Posterior cingulate gyrus (tissue), 11 donors: ENCODE measurements at regions not wholly inside any gene's neighbourhood (a gene's known extent, or its start where the extent isn't known, plus 50 kb on each side); places are given as distances from the start of the nearest gene placed in this dataset.
"Not testable (repeated sequence)": the region's sequence is repeated elsewhere in the genome, so short reads cannot be mapped to it uniquely, and the experiment has no call there.

ENCODE experiments used
- DNase-seq, 10 donors: peaks; one replicate each; pipeline versions ENCODE4 v3.0.0 to v3.0.0-alpha.2; 2020 to 2021; ENCODE audit warnings: mixed read lengths in 3 of 10
- intact Hi-C: fragments of 100-400 bp; cut with DNase I; formaldehyde crosslinking; loops from one replicate; pipeline ENCODE4 v1.15.1; 2023

DNA sequence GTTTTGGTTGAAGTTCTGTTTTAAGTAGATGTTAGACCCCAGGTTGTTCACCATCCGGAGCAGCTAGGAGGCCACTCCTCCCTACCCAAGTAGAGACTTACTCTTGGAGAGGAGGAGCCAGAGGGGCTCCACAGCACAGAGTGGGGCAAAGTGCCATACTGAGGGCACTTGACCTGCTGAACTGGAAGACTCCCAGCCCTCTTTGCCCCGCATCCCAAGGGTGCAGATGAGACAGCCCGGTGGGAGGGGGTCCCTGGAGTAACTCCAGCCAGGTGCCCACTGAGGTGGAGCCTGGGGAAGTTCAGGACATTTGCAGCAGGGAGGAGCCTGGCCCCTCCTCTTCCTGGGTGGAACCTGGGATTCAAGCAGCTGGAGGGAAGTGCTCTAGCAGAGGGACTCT is 102.1 kb upstream of the GPR6 start:
- intact Hi-C loops = no loop called here

DNA sequence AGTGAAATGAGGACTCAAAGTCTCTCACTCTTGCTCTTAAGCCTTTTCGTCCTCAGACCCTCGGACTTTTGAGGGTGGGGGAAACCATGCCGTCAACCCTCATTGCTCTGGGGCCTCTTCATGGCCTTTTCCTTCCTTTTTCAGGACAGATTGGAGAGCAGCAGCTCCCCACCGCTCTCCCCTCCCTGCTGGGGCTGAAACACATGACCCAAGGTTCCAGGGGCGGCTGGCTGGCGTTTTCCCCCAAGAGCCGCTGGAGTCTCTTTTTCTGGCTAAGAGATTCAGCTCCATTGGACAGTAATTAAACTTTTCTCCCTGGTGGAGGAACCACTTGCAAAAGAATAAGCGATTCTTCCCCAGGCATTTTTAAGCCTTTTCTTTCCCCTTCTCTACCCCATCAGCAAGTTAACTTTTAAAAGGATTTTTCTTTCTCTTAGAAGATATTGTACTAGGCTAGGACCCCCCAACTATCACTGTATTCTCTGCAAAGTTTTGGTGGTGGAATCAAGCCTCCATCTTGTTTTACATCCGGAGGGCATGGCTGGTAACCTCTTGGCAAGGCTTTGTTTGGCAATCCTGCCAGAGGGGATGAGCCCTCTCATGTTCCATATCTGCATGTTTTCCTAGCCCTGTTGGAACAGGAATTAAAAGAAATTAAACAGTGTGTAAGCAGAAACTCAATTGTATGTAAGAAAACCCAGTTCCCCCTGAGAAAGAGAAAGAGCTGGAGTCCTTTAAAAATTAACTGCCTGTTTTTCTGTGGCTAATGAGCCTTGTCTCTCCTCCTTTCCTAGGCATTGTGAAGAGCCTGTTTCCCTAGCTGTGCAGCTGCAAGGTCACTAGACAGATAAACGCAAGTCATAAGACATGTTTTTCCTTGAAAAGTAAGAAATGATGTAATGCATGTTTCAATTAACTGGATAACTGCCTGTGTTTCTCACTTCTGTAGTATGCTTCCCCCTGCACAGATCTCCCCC is 100.8 kb upstream of the GPR6 start:
- DNase-seq = no peak
- intact Hi-C loops = no loop called here

More for the DNA sequence above, 102.1 kb upstream of the GPR6 start:
- no peak for DNase-seq

DNA sequence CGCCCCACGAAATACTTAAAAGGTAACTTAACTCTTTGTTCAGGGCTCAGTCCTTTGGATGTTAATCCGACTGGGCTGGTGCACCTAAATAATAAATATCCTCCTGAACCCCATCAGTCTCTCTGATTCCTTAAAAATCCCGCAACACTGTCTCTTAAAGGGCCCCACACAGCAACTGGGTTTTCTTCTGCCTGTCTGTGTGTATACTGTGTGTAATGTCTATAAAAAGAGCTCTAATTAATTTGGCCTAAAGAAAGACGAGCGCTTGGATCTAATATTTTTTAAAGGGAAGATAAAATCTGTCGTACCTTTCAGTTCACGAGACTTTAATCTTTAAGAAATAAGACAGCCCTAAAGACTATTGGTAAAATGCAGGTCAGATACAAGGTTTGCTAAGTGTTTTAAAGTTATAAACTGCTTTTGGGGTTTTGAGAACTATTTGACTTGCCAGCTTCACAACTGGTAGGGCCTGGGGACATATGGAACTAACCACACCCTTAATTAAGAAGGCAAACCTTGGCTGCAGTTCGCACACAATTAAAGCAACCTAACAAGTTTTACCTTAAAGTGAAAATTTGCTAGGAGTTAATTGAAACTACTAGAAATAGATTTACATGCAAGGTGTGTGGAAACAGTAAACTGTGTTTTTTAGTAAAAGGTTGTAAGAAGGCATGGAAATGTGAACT is 100.0 kb upstream of the GPR6 start:
- intact Hi-C loops, DNase-seq: not testable (repeated sequence)

DNA sequence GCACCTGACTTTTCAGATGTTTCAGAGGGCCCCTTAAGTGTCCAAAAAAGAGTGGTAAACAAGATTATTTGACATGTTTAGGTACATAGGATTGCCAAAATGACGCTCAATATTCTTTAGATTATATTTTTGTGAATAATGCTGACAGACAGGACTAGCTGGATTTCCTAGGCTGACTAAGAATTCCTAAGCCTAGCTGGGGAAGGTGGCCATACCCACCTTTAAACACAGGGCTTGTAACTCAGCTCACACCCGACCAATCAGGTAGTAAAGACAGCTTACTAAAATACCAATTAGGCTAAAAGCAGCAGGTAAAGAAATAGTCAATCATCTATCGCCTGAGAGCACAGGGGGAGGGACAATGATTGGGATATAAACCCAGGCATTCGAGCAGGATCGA is 99.0 kb upstream of the GPR6 start:
- intact Hi-C loops, DNase-seq: not testable (repeated sequence)

DNA sequence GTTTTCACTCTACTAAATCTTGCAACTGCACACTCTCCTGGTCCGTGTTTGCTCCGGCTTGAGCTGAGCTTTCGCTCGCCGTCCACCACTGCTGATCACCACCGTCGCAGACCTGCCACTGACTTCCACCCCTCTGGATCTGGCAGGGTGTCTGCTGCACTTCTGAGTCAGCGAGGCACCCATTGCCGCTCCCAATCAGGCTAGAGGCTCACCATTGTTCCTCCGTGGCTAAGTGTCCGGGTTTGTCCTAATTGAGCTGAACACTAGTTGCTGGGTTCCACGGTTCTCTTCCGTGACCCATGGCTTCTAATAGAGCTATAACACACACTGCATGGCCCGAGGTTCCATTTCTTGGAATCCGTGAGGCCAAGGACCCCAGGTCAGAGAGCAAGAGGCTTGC is 98.6 kb upstream of the GPR6 start:
- intact Hi-C loops = no loop called here
- peak in 2 of 10 donors; percentile 25 to 79 for DNase-seq

DNA sequence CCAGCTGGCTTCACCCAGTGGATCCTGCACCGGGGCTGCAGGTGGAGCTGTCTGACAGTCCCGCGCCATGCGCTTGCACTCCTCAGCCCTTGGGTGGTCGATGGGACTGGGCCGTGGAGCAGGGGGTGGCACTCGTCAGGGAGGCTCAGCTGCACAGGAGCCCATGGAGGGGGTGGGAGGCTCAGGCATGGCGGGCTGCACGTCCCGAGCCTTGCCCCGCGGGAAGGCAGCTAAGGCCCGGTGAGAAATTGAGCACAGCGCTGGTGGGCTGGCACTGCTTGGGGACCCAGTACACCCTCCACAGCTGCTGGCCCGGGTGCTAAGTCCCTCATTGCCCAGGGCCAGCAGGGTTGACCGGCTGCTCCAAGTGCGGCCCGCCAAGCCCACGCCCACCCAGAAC is 97.0 kb upstream of the GPR6 start:
- intact Hi-C loops = not testable (repeated sequence)
- DNase-seq = peak in 1 of 10 donors; percentile 80

DNA sequence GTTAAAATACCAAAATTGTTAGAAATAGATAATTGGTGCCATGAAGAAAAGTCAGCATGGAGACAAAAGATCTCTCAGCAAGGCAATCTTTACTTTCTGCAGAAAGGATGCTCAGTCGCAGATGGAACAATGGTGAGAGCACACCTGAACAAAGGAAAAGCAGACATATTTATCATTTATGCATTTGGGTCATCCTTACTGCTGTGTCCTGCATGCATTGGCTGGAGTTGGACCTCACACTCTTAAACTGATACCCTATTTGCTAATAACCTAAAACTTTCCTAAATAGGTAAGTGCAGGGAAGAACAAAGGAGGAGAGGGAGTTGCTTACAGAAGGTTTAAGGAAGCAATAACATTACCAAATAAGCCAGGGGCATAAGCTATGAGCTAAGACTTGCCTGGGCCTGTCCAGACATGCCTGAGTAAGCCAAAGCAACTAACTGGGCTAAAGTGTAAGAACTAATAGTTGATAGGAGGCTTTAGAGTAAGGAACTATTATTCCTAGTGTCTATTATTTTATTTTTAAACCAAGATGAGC is 96.1 kb upstream of the GPR6 start:
- intact Hi-C loops = not testable (repeated sequence)

DNA sequence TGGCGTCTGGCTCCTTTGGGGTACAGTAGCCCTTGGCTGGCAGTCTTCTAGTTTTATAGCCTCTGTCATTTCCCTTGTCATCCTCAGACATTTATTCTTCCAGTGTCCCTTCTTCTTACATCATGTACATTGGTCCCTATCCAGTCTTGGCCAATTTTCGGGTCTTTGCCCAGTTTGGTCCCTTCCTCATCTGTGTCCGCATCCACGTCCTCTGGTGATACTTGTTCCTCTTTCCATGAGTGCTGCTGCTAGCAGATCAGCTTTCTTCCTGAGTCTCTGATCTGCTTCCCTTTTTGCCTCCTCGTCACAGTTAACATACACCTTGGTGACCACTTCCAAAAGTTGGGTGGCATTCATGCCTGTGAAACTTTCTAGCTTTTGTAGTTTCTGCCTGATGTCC is 86.2 kb upstream of the GPR6 start:
- intact Hi-C loops = no loop called here
- DNase-seq = no peak

More for the DNA sequence above, 96.1 kb upstream of the GPR6 start:
- not testable (repeated sequence) for DNase-seq

DNA sequence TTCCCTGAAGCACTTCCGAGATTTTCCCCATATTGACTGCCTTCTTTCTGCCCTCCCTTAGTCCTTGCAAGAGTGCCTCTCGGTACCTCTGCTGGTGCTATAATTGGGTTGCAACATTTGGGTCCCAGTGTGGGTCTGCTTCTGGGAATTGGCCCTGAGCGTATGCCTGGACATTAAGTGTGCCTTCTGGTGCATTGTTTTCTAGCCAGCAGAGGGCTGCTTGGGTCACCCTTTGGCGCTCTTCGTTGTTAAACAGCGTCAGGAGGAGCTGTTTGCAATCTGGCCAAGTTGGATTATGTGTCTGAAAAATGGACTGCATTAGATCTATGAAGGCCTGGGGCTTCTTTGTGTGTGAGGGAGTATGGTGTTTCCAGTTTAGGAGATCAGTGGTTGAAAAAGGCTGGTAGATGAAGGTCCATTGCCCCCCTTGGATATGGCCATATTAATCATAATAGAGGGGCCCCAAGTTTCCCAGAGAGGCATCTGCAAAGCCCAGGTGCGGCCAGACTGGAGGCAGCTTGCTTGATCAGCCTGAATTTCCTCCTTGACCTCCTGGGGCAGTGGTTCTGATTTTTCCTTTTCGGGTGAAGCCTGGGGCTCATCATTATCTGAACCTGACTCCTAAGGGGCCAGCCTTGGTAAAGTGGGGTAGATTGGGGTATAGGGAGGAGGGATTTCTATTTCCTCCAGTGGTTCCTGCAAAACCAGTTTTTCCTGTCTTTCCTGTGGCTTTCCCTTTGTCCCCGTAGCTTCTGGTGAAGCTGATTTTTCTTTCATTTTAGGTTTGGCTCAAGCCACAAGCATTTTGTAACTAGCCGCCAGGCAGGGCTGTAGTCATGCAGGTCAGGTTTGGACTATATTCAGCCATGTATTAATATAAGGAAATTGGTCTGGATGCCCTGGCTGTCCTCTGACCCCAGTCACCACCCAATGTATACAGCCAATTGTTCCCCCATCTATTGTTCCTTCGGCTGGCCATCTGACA is 85.4 kb upstream of the GPR6 start:
- DNase-seq = no peak
- intact Hi-C loops = no loop called here

DNA sequence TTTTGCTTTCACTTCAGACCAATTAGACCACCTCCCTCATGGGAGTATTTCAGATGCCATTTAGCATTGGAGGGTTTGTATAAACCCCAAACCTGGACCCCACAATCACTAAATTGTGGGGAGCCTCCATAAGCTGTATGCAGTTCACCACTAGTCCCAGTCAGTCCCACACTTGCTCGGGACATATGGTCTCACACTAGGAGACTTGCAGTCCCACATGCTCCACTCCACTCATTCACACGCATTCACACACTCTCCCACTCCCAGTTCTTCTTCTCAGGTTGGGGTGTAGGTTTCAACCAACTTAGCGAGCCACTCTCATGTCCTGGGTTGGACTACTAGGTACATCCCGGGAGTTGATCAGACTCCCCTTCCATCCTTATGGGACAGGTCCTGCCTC is 84.5 kb upstream of the GPR6 start:
- DNase-seq = no peak
- intact Hi-C loops = no loop called here

DNA sequence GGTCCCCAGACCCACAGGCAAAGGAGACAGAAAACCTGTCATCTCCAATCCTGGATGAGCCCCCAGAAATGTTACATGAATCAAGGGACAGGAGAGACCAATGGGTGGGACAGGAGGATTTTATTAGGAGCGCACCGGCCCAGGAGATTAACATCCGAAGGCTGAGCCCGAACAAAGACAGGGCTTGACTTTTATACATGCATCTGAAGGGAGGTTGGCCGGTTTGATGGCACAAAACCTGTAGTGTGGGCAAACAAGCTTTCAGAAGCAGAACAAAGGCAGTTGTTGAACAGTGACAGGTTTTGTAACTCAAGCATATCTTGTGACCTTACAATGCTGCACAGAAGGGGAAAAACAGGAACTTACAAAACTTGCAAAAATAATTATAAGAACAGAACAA is 83.9 kb upstream of the GPR6 start:
- no peak for DNase-seq
- intact Hi-C loops = no loop called here

DNA sequence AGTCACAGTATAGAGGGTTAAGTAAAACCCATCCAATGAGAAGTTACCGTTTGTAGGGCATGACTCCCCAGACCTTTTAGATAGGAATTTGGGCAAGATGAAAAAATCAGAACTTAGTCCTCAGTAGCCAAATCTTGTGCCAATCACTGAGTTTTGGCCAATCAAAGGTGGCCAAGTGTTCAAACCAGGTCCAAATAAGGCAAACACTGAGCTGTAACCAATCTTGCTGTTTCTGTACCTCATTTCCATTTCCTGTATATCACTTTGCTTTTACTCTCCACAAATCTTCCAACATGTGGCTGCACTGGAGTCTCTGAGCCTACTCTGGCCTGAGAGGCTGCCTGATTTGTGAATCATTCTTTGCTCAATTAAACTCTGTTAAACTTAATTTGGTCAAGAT is 81.8 kb upstream of the GPR6 start:
- intact Hi-C loops = no loop called here
- DNase-seq = no peak

DNA sequence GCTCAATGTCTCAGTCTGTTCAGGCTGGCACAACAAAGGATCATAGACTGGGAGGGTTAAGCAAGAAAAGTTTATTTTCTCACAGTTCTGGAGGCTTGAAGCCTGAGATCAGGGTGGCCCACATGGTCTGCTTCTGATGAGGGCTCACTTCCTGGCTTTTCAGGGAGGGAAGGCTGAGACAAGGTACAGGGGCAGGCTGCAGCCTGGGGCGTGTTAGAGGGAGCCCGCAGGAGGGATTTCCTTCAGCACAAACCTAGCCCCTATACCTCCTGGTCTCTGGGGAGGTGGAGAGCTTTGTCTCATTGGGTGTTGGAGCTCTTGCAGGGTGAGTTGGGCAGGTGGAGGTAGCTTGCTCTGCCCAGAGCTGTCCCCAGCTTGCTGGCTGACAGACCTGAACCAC is 81.1 kb upstream of the GPR6 start:
- intact Hi-C loops = no loop called here
- DNase-seq = no peak

DNA sequence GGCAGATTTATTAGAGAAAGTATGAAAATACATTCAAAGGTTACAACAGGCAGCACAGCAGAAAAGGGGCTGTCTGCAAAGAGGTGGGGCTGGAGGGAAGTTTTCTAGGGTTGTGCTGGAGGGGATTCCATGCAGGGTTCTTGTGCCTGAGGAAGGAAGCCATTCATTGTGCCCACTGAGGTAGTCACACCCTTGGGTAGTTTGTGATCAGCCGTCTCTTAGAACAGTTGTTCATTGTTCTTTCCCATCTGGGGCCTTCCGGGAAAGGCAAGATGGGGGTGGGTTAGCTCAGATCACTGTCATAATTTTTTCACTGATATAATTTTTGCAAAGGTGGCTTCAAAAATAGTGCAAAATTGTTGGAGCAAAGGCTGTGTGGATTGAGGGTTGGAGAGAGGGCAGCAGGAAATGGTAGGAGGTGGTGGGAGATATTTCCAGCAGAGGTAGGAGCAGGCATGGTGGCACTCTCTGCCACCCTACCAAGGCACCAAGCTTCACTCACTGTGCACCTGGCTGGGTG is 80.5 kb upstream of the GPR6 start:
- intact Hi-C loops = no loop called here
- no peak for DNase-seq

DNA sequence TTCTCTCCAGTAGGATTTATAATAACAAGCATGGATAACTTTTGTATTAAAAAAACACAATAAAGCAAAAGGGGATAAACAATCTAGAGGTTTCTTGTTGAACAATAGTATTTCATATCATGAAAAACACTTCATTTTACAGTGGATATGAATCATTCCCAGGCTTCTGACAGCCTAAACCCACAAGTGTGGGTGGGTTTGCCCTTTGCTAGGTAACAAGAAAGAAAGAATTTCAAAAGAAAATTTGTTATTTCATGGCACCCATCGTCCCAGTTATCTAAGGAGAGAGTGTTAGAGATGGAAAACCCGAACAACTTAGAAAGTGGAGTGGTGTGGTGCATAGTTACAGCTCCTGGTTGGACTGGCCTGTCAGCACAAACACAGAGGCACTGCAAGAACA is 76.1 kb upstream of the GPR6 start:
- DNase-seq = no peak
- intact Hi-C loops = no loop called here

DNA sequence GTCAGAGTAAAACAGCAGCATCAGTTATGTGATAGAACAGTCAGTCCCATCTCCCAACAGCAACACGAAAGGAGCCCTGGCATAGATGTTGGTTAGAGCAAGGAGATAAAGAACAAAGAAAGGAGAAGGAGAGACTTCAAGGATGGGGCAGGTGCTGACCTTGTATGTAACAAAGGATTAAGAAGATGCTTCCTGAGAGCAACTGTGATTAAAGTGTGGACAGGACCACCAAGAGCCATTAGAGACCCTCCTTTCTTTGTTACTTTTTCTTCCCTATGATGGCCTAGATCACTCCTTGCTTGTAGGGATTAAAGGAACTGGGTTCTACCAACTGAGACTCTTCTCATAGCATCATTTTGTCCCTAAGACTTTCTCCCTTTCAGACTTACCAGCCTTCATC is 75.2 kb upstream of the GPR6 start:
- no peak for DNase-seq
- intact Hi-C loops = no loop called here

DNA sequence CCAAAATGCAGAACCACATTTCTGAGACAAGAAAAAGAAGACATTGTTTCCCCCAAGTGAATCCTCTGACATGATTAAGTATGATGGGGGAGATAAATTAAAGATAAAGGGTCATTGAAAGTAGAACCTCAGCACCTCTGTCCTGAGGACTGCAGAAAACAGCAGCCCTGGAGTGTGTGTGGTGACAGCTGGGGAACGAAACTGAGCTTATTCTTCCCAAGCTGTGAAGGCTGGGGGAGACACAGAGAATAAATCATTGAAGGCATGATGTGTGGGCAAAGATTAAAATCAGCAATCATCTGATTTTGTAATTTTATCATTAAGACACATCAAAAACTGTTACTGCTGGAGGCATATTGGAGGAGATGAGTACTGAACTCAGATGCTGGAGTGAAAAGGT is 67.5 kb upstream of the GPR6 start:
- no peak for DNase-seq
- intact Hi-C loops = no loop called here

DNA sequence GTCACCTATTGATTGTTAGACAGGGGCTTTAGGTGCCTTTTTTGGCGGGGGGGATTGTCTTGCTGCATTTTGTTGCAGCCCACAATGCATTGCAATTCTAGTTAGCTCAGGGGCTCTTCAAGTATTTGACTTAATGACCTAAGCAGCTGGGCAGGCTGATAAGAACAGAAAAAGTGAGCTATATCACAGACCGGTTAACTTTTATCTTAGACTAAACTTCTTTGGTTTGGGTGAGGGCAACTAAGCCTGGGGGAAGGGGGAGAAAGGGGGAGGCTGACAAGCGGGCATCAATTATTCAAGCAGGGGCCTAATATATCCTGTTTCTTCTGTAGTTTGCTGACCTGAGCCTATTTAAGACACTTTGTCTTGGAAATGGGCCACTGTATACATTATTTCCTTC is 66.0 kb upstream of the GPR6 start:
- intact Hi-C loops = no loop called here

DNA sequence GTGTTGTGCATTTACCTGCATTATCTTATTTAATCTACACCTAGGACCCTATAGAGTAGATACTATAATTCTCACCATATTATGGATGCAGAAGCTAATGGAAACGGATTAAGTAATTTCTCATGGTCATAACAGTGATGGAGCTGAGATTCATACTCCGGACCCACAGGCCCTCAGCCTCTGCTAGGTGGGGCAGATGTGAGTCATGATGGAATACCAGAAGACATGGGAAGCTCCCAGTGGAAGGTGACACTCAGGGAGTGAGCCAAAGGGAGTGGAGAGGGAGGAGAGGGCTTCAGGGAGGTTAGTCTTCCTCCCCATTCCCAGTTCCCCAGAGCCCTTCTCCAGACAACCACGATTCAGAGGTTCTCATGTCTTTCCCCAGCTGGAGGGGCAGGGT is 65.2 kb upstream of the GPR6 start:
- intact Hi-C loops = no loop called here

More for the DNA sequence above, 66.0 kb upstream of the GPR6 start:
- DNase-seq = no peak

DNA sequence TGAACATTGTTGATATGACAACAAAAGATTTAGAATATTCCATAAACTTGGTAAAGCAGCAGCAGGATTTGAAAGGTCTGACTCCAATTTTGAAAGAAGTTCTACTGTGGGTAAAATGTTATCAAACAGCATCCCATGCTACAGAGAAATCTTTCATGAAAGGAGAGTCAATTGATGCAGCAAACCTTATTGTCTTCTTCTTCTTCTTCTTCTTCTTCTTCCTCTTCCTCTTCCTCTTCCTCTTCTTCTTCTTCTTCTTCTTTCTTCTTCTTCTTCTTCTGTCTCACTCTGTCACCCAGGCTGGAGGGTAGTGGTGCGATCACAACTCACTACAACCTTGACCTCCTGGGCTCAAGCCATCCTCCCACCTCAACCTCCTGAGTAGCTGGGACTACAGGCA is 62.4 kb upstream of the GPR6 start:
- DNase-seq, intact Hi-C loops: not testable (repeated sequence)

More for the DNA sequence above, 65.2 kb upstream of the GPR6 start:
- DNase-seq = no peak
